ENCODE measurements at regions not wholly inside any gene's neighbourhood (a gene's known extent, or its start where the extent isn't known, plus 50 kb on each side); places are given as distances from the start of the nearest gene placed in this dataset.

DNA sequence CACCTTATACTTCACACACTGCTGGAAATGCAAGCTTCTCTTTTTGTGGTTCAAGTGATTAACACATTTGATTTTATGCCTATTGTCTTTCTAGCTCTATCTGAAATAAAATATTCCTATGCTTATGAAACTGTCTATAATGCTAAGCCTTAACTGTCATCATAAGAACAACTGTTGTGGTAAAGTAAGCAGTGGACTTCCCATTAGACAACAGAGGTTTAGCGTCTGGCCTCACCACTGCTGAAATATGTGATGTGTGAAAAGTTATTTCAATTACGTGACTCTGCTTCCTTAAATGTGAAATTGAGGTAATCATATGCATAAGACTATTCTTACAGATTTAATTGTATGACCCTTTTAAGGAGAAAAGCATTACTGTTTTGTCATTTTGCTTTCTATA is 140.2 kb upstream of the LYSMD4 start:
- H3K4me1 ChIP-seq, result no peaks in the 10 kb centered on the region
- H3K9ac ChIP-seq, result no peak overlapping the region
- no peaks in the 10 kb centered on the region for H3K79me2 ChIP-seq (ENCODE audit: low read depth)
- H3K27ac ChIP-seq, result no peak overlapping the region
- TF ChIP-seq EZH2 (IDR thresholded peaks at IDR 0.05) (no peak), EZH2phosphoT487 (IDR thresholded peaks at IDR 0.05) (no peak)
- TF ChIP-seq, protein P1, sequence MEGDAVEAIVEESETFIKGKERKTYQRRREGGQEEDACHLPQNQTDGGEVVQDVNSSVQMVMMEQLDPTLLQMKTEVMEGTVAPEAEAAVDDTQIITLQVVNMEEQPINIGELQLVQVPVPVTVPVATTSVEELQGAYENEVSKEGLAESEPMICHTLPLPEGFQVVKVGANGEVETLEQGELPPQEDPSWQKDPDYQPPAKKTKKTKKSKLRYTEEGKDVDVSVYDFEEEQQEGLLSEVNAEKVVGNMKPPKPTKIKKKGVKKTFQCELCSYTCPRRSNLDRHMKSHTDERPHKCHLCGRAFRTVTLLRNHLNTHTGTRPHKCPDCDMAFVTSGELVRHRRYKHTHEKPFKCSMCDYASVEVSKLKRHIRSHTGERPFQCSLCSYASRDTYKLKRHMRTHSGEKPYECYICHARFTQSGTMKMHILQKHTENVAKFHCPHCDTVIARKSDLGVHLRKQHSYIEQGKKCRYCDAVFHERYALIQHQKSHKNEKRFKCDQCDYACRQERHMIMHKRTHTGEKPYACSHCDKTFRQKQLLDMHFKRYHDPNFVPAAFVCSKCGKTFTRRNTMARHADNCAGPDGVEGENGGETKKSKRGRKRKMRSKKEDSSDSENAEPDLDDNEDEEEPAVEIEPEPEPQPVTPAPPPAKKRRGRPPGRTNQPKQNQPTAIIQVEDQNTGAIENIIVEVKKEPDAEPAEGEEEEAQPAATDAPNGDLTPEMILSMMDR (IDR thresholded peaks at IDR 0.05), result no peak
- H4K20me1 ChIP-seq (ENCODE audit: low read depth), result no peaks in the 10 kb centered on the region
- H3K36me3 Mint-ChIP-seq, result no peaks in the 10 kb centered on the region
- DNase-seq (ENCODE audit: low spot score), result no peak
- no peak overlapping the region for H3K4me2 ChIP-seq
- H3F3A ChIP-seq (ENCODE audit: low read depth), result no peaks in the 10 kb centered on the region
- no peaks in the 10 kb centered on the region for H3K27me3 Mint-ChIP-seq (ENCODE audit: insufficient read depth, low read depth)
- no peak overlapping the region for H3K27ac Mint-ChIP-seq
- no peak overlapping the region for H3K4me3 ChIP-seq
- no peak overlapping the region for H2AFZ ChIP-seq (replicated peaks)
- no peak overlapping the region for H3K4me3 Mint-ChIP-seq
- no peaks in the 10 kb centered on the region for H3K4me1 Mint-ChIP-seq
- H3K9me3 Mint-ChIP-seq, result no peaks in the 10 kb centered on the region
- H3K27me3 ChIP-seq, result no peaks in the 10 kb centered on the region
- no peaks in the 10 kb centered on the region for H3K36me3 ChIP-seq
- H3K9me3 ChIP-seq (ENCODE audit: low read depth), result no peaks in the 10 kb centered on the region

DNA sequence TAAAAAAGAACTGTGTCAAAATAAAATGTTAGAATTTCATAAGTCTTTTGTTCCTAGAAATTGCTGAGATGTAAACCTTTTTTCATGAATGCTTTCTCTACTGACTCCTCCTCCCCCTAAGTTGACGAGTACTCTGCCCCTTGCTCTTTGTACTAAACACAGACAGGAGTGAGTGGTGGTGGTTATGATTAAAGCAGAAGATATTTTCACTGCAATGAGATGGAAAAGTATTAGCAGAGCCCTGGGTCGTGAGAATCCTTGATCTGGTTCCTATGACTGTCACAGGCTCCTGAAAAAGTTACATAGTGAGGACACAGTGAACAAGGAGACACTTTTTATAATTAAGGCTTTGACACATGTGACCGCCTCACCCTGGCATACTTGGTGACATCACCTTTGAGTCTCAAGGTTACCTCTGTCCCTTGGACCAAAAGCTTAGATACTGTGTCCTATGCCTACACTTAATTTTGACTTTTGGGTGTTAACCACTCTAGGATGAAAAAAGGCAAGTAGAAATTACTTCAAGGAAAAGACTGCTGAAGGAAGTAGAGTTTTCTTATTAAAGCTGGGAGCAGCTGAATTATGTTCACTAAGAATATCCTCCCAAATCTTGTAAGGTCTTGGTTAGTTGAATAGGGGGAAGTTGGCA is 130.4 kb upstream of the LYSMD4 start:
- no peaks in the 10 kb centered on the region for H3K27me3 Mint-ChIP-seq (ENCODE audit: insufficient read depth, low read depth)
- no peak for TF ChIP-seq EZH2 (IDR thresholded peaks at IDR 0.05)
- TF ChIP-seq, protein P1 (IDR thresholded peaks at IDR 0.05), result no peak
- TF ChIP-seq EZH2phosphoT487 (IDR thresholded peaks at IDR 0.05), result no peak
- no peaks in the 10 kb centered on the region for H3K4me1 Mint-ChIP-seq
- H3K4me3 ChIP-seq, result no peak overlapping the region
- H3K27ac Mint-ChIP-seq, result no peak overlapping the region
- no peaks in the 10 kb centered on the region for H3K36me3 Mint-ChIP-seq
- no peak overlapping the region for H3K27ac ChIP-seq
- H2AFZ ChIP-seq (replicated peaks), result no peak overlapping the region
- H3K9me3 Mint-ChIP-seq, result no peaks in the 10 kb centered on the region
- DNase-seq (ENCODE audit: low spot score), result no peak
- H3K27me3 ChIP-seq, result no peaks in the 10 kb centered on the region
- no peaks in the 10 kb centered on the region for H4K20me1 ChIP-seq (ENCODE audit: low read depth)
- H3K9ac ChIP-seq, result no peak overlapping the region
- H3K79me2 ChIP-seq (ENCODE audit: low read depth), result no peaks in the 10 kb centered on the region
- H3K9me3 ChIP-seq (ENCODE audit: low read depth), result no peaks in the 10 kb centered on the region
- H3F3A ChIP-seq (ENCODE audit: low read depth), result no peaks in the 10 kb centered on the region
- no peaks in the 10 kb centered on the region for H3K4me1 ChIP-seq
- no peak overlapping the region for H3K4me2 ChIP-seq
- H3K4me3 Mint-ChIP-seq, result no peak overlapping the region
- no peaks in the 10 kb centered on the region for H3K36me3 ChIP-seq

DNA sequence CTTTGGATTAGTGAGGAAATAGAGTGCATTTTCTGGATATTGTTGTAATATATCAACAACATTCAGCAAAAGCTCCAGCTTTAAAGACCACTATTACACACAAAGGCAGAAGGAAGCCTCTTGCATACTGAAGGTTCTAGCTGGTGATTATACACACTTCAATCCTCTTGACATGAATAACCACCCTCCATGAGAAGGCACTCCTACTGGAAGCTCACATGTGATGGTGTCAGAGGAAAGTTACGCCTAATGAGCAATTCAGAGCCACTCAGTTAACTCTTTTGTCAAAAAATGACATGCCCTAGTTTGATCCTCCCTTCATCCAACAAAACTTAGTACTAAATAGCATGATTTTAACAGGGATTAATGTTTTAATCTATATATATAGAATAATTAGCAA is 124.6 kb upstream of the LYSMD4 start:
- peaks cover 8% of the 10 kb centered on the region for H3K4me1 Mint-ChIP-seq
- no peaks in the 10 kb centered on the region for H3K36me3 ChIP-seq
- no peaks in the 10 kb centered on the region for H3F3A ChIP-seq (ENCODE audit: low read depth)
- DNase-seq (ENCODE audit: low spot score), result peak; percentile 11
- no peaks in the 10 kb centered on the region for H3K27me3 ChIP-seq
- H3K9me3 ChIP-seq (ENCODE audit: low read depth), result no peaks in the 10 kb centered on the region
- no peak overlapping the region for H3K4me3 Mint-ChIP-seq
- H3K79me2 ChIP-seq (ENCODE audit: low read depth), result no peaks in the 10 kb centered on the region
- H2AFZ ChIP-seq (replicated peaks), result no peak overlapping the region
- TF ChIP-seq EZH2phosphoT487 (IDR thresholded peaks at IDR 0.05) (no peak), EZH2 (IDR thresholded peaks at IDR 0.05) (no peak)
- TF ChIP-seq, protein P1 (IDR thresholded peaks at IDR 0.05), result no peak
- H3K27ac ChIP-seq, result no peak overlapping the region
- H3K4me2 ChIP-seq, result no peak overlapping the region
- no peaks in the 10 kb centered on the region for H3K36me3 Mint-ChIP-seq
- H3K27me3 Mint-ChIP-seq (ENCODE audit: insufficient read depth, low read depth), result no peaks in the 10 kb centered on the region
- no peaks in the 10 kb centered on the region for H3K9me3 Mint-ChIP-seq
- H3K27ac Mint-ChIP-seq, result no peak overlapping the region
- H3K4me3 ChIP-seq, result no peak overlapping the region
- H3K9ac ChIP-seq, result no peak overlapping the region
- no peaks in the 10 kb centered on the region for H4K20me1 ChIP-seq (ENCODE audit: low read depth)
- no peaks in the 10 kb centered on the region for H3K4me1 ChIP-seq

All from neural progenitor cell (in vitro differentiated cells).